ENCODE measurements at regions not wholly inside any gene's neighbourhood (a gene's known extent, or its start where the extent isn't known, plus 50 kb on each side); places are given as distances from the start of the nearest gene placed in this dataset.
"Not testable (repeated sequence)": the region's sequence is repeated elsewhere in the genome, so short reads cannot be mapped to it uniquely, and the experiment has no call there.

DNA sequence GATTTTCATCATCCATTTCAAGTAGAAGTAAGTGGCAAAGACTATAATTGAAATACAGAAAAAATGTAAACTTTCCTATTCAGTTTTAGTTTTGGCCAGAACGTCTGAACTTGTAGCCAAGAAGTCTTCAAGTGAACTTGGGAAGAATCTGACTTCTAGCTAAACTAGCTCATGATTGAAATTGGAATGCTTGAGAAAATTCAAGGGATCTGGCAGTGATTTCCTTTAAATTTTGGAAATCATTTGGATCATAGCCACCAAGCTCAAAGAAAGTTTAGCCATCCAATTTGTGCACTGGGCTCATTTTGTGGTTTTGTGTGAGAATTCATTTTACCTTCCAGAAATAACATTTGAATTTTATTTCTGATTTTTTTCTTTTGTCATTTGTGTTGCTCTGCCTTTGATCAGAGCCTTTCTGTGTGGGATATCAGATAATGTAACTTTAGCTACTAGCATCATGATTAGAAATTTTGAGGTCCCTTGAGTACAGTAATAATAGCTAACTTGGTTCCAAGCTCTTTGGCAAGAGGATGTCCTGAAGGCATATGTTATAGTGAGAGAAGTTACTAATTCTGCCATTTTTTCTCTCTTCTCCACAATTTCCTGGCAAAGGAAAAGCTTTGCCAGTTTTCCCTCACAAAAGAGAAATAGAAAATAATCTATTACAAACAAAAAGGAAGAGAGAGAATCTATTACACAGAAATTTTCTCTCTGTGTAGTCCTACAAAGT is 2123.7 kb upstream of the RAG2 start:
- no peak for DNase-seq (ENCODE audit: low read depth)

DNA sequence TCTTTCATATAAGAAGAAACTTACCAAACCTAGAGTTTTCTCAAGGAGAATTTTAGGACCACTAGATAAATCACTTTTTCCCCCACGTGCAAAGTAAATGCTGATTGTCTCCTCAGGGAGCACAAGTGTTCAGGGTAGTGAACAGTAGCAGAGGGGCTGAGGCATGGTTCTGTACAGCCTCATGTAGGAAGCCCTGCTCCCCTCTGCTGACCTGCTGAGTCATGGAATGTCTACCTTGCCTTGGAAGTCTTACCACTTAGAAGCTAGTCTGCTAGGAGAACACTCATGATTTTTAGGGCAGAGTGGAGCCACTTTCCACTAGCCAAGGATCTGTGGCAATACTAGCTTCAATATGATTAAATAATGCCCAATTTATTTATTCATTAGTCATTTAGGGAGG is 2120.6 kb upstream of the RAG2 start:
- no peak for DNase-seq (ENCODE audit: low read depth)

- no peak for DNase-seq (ENCODE audit: low read depth)
These were observed 2120.0 kb upstream of the RAG2 start for GRCh38 chr11:38718049-38718448.

- no peak for DNase-seq (ENCODE audit: low read depth)
These were observed 2113.1 kb upstream of the RAG2 start for GRCh38 chr11:38711110-38711509.

DNA sequence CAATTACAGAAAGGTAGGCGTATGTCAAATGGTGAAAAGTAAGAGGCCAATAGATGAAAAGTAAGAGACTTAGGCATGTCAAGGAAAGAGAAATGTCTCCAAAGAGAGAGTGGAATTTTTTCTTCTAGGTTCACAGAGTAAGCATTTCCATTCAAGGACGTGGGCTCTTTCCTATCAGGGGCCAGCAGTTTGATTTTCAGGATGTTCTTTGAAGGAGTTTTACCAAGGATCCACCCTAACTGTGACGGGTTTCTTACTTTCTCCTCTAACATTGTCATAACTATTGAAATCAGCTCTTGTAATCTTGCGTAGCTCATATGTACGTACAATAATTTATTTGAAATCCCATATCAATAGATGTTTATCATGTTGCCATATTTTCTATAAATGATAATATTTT is 2112.2 kb upstream of the RAG2 start:
- DNase-seq (ENCODE audit: low read depth): no peak

- DNase-seq (ENCODE audit: low read depth): no peak
These were observed 2102.1 kb upstream of the RAG2 start for GRCh38 chr11:38700111-38700510.

DNA sequence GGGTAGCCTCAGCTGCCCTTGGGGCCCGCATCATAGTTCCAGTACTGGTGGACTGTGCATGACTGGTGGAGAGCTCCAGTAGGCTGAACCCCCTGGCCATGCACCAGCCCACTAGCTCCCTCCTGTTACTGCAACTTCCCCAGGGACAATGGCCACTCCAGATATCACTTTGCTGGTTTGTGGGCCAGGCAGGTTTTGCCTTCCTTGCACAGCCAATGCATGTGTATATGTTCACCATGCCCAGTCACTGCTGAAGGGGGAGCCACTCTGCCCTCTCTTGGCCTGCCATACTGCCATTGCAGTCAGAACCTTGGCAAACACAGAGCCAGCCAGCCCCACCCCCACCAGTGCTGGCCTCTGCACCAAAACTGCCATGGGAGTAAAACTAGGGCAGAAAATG is 2095.3 kb upstream of the RAG2 start:
- no peak for DNase-seq (ENCODE audit: low read depth)

GRCh38 chr11:38690211-38690610 is 2092.2 kb upstream of the RAG2 start:
- not testable (repeated sequence) for DNase-seq (ENCODE audit: low read depth)

GRCh38 chr11:38687008-38687407 is 2089.0 kb upstream of the RAG2 start:
- no peak for DNase-seq (ENCODE audit: low read depth)

GRCh38 chr11:38683484-38683883 is 2085.4 kb upstream of the RAG2 start:
- DNase-seq (ENCODE audit: low read depth): no peak

DNA sequence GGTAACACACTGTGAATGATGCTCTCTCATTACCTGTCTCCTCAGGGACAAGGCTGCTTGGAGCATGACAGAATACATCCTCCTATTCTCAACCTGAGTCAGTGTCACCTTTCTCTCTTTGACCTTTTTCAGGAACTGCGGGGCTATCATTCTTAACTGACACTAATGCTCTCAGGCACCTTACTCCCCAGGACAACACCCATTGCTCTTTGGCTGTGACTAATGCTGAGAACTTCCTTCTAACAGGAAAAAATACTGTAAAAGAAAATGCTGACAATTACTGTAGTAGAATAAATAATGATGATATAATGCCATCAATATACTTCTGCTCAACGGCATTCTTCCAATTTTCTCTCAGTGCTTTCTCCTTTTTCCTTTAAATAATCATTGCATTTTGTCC is 2082.7 kb upstream of the RAG2 start:
- DNase-seq (ENCODE audit: low read depth): no peak

GRCh38 chr11:38680166-38680565 is 2082.1 kb upstream of the RAG2 start:
- DNase-seq (ENCODE audit: low read depth): no peak

GRCh38 chr11:38672445-38672844 is 2074.4 kb upstream of the RAG2 start:
- DNase-seq (ENCODE audit: low read depth): no peak

DNA sequence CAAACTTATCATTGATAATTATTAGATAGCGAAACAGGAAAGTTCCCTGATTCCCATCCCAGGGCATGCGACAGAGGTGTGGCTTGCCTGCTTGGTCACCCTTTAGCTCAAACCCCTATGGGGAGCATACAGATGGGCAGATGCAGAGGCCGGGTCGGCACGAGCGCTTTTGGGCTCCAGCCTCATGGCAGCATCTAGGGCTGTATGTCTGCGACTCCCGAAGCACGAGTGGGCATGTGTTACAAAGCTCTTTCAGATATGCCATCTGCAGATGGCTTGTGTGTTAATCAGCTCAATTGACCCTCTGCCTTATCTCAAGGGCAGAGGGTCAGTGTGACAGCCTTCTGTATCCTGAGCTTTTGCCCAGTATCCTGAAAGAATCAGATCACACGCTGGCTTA is 2069.3 kb upstream of the RAG2 start:
- DNase-seq (ENCODE audit: low read depth): no peak

GRCh38 chr11:38648604-38649003 is 2050.6 kb upstream of the RAG2 start:
- DNase-seq (ENCODE audit: low read depth): no peak

GRCh38 chr11:38646382-38646781 is 2048.3 kb upstream of the RAG2 start:
- DNase-seq (ENCODE audit: low read depth): no peak

- no peak for DNase-seq (ENCODE audit: low read depth)
These were observed 2042.8 kb upstream of the RAG2 start for GRCh38 chr11:38640854-38641253.

- DNase-seq (ENCODE audit: low read depth): no peak
These were observed 2014.7 kb upstream of the RAG2 start for GRCh38 chr11:38612701-38613100.

- DNase-seq (ENCODE audit: low read depth): not testable (repeated sequence)
These were observed 2003.3 kb upstream of the RAG2 start for GRCh38 chr11:38601371-38601770.

DNA sequence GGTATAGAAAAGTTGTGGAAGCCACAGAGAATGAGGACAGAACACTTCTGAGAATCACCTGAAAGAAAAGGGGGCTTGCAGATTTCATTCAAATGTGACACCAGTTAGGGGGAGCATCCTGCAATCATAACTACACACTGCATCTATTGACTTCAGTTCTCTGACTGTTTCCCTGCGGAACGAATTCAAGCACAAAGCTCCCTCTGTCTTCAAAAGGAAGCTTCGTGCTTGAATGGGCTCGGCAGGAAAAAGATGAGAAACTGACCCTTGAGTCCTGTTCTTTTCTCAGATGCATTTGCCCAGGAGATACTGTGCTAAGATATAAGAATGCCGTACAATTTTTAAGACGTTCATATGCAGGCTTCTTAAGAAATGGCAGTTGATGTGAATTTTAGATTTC is 2000.4 kb upstream of the RAG2 start:
- no peak for DNase-seq (ENCODE audit: low read depth)

GRCh38 chr11:38595359-38596016 is 1997.5 kb upstream of the RAG2 start:
- DNase-seq (ENCODE audit: low read depth): not testable (repeated sequence)

DNA sequence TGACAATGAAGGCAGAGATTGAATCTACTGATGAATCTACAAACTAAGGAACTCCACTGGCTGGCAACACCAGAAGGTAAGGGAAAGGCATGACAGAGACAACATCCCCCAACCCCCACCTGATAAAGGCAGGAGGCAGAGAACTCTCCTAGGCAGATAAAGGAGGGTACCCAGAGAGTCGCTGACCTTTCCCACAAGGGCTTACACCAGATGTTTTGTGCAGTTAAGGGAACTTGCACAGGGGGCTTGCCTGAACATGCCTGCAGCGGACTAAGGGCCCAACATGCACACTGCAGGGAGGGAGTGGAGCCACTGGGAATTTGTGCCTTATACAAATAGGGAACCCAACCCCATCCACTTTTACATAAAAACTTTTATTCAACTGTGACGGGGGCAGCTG is 1996.9 kb upstream of the RAG2 start:
- DNase-seq (ENCODE audit: low read depth): no peak

DNA sequence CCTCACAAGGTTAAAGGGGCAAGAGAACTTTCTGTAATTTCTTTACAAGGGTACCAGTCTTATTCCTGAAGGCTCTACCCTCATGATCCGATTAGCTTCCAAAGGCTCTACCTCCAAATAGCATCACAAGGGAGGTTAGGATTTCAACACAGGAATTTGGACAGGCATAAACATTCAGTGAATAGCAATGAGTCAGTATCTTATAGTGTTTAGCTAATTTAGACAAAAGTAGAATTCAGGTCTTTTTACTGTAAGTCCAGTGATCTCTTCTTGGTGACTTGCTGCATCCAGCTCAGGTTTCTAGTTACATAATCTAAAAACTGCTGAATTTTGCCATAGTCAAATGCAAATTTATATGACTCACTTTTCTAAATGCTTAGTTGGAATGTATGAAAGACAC is 1995.6 kb upstream of the RAG2 start:
- no peak for DNase-seq (ENCODE audit: low read depth)

- DNase-seq (ENCODE audit: low read depth): no peak
These were observed 1984.7 kb upstream of the RAG2 start for GRCh38 chr11:38582756-38583155.
